ENCODE measurements at regions not wholly inside any gene's neighbourhood (a gene's known extent, or its start where the extent isn't known, plus 50 kb on each side); places are given as distances from the start of the nearest gene placed in this dataset.

DNA sequence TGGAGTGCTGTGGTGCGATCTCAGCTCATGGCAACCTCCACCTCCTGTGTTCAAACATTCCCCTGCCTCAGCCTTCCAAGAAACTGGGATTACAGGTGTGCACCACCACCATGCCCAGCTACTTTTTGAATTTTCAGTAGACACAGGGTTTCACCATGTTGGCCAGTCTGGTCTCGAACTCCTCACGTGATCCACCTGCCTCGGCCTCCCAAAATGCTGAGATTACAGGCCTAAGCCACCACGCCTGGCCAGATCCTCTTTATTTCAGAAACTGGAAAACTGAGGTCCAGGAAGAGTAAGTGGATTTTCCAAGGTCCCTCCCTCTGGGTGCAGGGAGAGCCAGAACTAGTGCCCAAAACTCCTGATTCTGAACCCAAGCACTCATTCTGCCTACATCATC, 413.1 kb upstream of the AUTS2 start:
- no peak overlapping the region for H3K4me3 Mint-ChIP-seq
- DNase-seq (no peak), ATAC-seq (no peak)
- H3K27ac Mint-ChIP-seq, result no peak overlapping the region
- H3K27me3 Mint-ChIP-seq, result no peaks in the 10 kb centered on the region
- H3K4me1 Mint-ChIP-seq, result peaks cover 17% of the 10 kb centered on the region
- H3K9me3 Mint-ChIP-seq, result peaks cover 11 to 16% of the 10 kb centered on the region in 2 donors

DNA sequence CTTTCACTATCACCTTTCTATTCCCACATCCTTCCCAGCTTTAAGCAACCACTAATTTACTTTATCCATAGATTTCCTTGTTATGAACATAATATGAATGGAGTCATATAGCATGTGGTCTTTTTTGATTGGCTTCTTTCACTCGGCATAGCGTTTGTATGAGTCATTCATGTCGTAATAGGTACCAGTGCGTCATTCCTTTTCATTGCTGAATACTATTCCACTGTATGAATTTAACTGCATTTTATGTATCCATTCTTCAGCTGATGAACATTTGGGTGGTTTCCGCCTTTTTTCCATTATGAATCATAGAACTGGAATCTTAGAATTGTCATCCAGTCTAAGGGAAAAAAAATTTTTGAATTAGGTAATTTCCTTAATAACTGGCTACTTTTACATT, 411.3 kb upstream of the AUTS2 start:
- Mint-ChIP-seq H3K27me3 (no peaks in the 10 kb centered on the region), H3K27ac (no peak overlapping the region), H3K9me3 (peaks cover 11 to 28% of the 10 kb centered on the region in 2 donors), H3K4me1 (peaks cover 17% of the 10 kb centered on the region), H3K4me3 (no peak overlapping the region)
- DNase-seq, result no peak
- no peak for ATAC-seq

DNA sequence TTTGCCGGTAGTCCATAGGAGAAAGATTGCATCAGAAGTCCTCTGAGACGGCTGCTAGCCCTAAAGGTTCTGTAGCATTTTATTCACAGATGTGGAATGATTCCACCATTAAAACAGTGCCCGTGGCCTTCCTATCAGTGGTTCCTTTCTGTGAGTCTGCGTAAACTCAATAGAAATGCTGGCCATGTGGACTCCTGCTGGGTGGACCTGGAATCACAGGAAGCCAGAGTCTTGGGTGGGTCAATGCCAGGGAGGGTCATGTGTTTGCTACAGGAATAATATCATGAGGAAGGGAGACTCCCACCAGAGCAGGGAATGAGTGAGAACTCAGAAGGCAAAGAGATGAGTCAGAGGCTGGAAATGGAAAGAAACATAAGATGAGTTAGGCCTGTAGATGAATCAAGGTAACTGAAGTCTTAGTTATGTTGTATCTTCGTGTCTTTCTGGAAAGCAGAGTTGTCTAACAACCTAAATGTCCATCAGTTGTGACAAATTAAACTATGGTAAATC, 410.4 kb upstream of the AUTS2 start:
- DNase-seq, result no peak
- no peaks in the 10 kb centered on the region for H3K27me3 Mint-ChIP-seq
- H3K9me3 Mint-ChIP-seq, result peaks cover 5 to 22% of the 10 kb centered on the region in 2 donors
- no peak for ATAC-seq
- no peak overlapping the region for H3K4me3 Mint-ChIP-seq
- H3K4me1 Mint-ChIP-seq, result peaks cover 9% of the 10 kb centered on the region
- H3K27ac Mint-ChIP-seq, result no peak overlapping the region

DNA sequence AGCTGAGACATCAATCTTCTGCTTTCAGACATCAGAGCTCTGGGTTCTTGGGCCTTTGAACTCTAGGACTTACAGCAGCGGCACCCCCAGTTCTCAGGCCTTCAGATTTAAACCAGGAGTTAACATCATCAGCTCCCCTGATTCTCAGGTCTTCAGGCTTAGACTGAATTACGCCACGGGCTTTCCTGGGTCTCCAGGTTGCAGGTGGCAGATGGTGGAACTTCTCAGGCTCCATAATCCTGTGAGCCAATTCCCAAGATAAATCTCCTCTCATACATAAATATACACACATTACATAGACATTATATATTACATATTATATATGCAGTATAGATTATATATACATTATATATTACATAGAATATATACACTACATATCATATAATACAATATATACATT, 408.9 kb upstream of the AUTS2 start:
- Mint-ChIP-seq H3K27ac (no peak overlapping the region), H3K9me3 (peaks cover 14 to 32% of the 10 kb centered on the region in 2 donors), H3K4me3 (no peak overlapping the region), H3K27me3 (no peaks in the 10 kb centered on the region), H3K4me1 (peaks cover 3% of the 10 kb centered on the region)
- no peak for ATAC-seq
- no peak for DNase-seq

DNA sequence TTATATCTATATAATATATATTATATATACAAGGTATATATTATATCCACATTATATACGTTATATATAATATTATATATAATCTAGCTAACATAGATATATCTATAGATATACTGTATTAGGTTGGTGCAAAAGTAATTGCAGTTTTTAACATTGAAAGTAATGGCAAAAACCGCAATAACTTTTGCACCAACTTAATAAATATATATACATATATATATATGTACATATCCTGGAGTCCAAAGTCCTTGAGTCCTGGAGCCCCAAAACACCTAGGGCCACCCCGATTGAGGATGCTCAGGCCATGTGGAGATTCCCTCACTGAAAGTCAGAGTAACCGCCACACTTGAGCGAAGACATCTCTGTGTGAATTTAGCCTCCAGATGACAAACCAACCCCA, 408.2 kb upstream of the AUTS2 start:
- DNase-seq, result no peak
- Mint-ChIP-seq H3K9me3 (peaks cover 15 to 34% of the 10 kb centered on the region in 2 donors), H3K27me3 (no peaks in the 10 kb centered on the region), H3K4me1 (no peaks in the 10 kb centered on the region), H3K4me3 (no peak overlapping the region), H3K27ac (no peak overlapping the region)
- ATAC-seq, result no peak

DNA sequence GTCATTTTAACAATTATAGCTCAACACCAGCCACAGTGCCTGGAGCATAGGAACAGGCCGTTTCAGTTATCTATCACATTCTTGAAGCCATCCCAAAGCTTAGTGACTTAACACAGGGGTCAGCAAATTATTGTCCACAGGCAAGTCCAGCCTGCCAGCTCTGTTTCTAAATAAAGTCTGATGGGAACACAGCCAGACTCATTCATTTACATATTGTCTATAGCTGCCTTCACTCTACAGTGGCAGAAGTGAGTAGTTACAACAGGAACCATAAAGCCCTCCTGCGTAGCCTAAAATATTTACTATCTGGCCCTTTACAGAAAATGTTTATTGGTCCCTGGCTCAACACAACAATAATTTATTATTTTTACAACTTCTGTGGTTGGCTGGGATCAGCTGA, 407.5 kb upstream of the AUTS2 start:
- Mint-ChIP-seq H3K4me1 (no peaks in the 10 kb centered on the region), H3K27me3 (no peaks in the 10 kb centered on the region), H3K27ac (no peak overlapping the region), H3K9me3 (peaks cover 15 to 35% of the 10 kb centered on the region in 2 donors), H3K4me3 (no peak overlapping the region)
- no peak for DNase-seq
- no peak for ATAC-seq

DNA sequence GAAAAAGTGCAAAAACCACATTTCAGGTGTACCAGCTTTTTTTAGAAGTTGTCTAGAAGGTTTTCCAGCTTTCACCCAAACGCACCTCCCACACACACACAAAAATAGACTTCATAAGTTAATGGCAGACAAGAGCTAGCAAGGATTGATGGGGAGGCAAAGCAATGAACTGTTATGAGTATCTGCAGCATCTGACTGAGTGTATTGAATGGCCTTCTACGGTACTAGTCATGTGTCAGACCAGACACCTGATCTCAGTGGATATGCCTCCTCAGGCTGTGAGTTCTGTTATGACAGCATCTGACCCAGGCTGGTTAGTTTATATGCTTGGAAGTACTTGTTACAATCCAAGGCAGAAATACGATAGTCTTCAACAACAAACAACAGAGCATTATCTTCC, 406.1 kb upstream of the AUTS2 start:
- DNase-seq (no peak), ATAC-seq (no peak)
- Mint-ChIP-seq H3K9me3 (peaks cover 19 to 46% of the 10 kb centered on the region in 2 donors), H3K4me1 (no peaks in the 10 kb centered on the region), H3K27me3 (no peaks in the 10 kb centered on the region), H3K27ac (no peak overlapping the region), H3K4me3 (no peak overlapping the region)

DNA sequence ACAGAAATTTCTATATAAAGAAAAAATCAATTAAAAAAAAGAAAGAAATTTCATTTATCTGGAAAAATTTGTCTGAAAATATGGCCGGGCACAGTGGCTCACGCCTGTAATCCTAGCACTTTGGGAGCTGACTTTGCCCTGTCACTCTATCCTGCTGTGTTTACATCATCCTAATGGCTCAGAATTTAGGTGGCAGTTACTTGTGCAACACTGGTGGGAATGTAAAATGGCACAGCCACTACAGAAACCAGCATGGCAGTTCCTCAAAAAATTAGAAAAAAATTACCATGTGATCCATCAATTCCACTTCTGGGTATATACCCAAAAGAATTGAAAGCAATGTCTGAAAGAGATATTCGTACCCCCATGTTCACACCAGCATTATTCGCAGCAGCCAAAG, 405.2 kb upstream of the AUTS2 start:
- H3K27me3 Mint-ChIP-seq, result no peaks in the 10 kb centered on the region
- ATAC-seq (no peak), DNase-seq (no peak)
- H3K9me3 Mint-ChIP-seq, result peaks cover 19 to 40% of the 10 kb centered on the region in 2 donors
- no peak overlapping the region for H3K27ac Mint-ChIP-seq
- H3K4me1 Mint-ChIP-seq, result no peaks in the 10 kb centered on the region
- H3K4me3 Mint-ChIP-seq, result no peak overlapping the region

DNA sequence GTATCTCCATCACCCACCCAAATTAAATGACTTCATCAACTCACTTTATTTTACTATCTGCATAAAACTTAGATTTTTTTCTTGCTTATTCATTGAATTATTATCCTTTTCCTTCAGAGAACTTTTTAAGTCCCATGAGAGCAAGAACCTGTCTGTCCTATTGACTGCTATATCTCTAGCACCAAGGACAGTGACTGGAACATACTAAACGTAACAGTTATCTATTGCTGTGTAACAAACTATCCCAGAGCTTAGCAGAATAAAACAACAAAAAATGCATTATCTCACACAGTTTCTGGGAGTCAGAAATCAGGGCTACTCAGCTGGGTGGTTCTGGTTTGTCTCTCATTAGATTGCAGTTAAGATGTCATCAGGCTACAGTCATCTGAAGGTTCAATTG, 401.7 kb upstream of the AUTS2 start:
- no peak overlapping the region for H3K27ac Mint-ChIP-seq
- H3K27me3 Mint-ChIP-seq, result no peaks in the 10 kb centered on the region
- ATAC-seq (no peak), DNase-seq (no peak)
- H3K4me3 Mint-ChIP-seq, result no peak overlapping the region
- H3K9me3 Mint-ChIP-seq, result peaks cover 40 to 47% of the 10 kb centered on the region in 2 donors
- H3K4me1 Mint-ChIP-seq, result peaks cover 15% of the 10 kb centered on the region

DNA sequence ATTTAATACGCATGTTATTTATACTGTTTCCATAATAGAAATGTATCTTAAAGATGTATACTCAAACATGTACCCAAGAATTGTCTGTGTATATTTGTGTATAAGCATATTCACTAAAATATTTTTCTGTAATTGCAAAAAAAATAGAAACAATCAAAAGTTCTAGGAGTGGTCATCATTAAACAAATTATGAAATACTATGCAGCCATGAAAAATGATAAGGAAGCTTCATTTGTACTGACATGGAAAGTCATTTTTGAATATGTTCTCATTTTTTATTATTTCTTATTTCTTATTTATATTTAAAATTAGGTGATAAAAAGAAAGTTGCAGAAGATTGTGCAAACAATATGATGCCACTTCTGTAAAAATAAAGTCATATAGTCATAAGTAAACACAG, 400.0 kb upstream of the AUTS2 start:
- H3K27ac Mint-ChIP-seq, result no peak overlapping the region
- no peak for DNase-seq
- H3K4me3 Mint-ChIP-seq, result no peak overlapping the region
- ATAC-seq, result no peak
- peaks cover 15% of the 10 kb centered on the region for H3K4me1 Mint-ChIP-seq
- no peaks in the 10 kb centered on the region for H3K27me3 Mint-ChIP-seq
- peaks cover 40 to 41% of the 10 kb centered on the region in 2 donors for H3K9me3 Mint-ChIP-seq

DNA sequence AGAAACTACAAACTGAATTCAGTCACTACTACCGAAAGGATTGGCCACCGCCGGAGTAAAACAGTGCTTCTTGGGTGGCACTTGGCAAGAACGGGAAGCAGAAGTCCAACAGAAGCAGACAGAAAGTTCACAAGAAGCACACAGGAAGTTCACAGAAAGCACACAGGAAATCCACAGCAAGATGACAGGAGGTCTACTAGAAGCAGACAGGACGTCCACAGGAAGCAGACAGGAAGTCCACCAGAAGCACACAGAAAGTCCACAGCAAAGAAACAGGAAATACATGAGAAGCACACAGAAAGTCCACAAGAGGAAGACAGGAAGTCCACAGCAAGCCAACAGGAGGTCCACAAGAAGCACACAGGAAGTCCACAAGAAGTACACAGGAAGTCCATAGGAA, 399.2 kb upstream of the AUTS2 start:
- H3K4me1 Mint-ChIP-seq, result peaks cover 15% of the 10 kb centered on the region
- ATAC-seq (no peak), DNase-seq (no peak)
- peak overlapping the region in 1 of 2 donors; percentile 1 for H3K4me3 Mint-ChIP-seq
- peaks cover 33 to 35% of the 10 kb centered on the region in 2 donors for H3K9me3 Mint-ChIP-seq
- peak overlapping the region; percentile 82 to 85 for H3K27ac Mint-ChIP-seq
- H3K27me3 Mint-ChIP-seq, result no peaks in the 10 kb centered on the region

DNA sequence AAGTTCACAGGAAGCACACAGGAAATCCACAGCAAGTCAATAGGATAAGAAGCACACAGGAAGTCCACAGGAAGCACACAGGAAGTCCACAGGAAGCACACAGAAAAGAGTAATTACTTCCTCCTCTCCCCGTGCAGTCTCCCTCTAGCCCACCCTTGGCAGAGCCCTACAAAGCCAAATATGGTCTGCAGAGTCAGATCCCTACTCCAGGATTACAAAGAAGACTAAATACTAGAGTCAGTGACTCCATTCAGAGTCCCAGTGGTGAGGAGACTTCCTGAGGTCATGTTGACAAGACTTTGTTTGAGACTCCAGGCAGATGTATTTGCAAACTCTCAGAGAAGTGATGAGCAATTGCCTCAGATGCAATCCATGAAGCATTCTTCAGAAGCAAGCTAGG, 398.6 kb upstream of the AUTS2 start:
- H3K4me3 Mint-ChIP-seq, result no peak overlapping the region
- no peak for ATAC-seq
- no peaks in the 10 kb centered on the region for H3K27me3 Mint-ChIP-seq
- H3K27ac Mint-ChIP-seq, result peak overlapping the region; percentile 82 to 85
- H3K9me3 Mint-ChIP-seq, result peaks cover 28 to 30% of the 10 kb centered on the region in 2 donors
- H3K4me1 Mint-ChIP-seq, result peaks cover 15% of the 10 kb centered on the region
- DNase-seq, result no peak

DNA sequence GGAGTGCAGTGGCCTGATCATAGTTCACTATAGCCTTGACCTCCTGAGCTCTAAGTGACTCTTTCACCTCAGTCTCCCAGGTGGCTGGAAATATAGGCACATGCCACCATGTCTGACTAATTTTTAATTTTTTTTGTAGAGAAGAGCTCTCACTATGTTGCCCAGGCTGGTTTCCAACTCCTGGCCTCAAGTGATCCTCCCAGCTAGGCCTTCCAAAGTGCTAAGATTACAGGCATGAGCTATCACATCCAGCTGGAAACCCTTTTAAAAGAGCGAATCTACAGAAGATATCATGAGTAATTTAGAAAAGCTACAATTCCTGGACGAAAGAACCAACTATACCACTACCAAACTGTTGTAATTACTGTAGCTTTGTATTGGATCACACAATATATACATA, 394.4 kb upstream of the AUTS2 start:
- Mint-ChIP-seq H3K27ac (no peak overlapping the region), H3K4me1 (peaks cover 13% of the 10 kb centered on the region)

DNA sequence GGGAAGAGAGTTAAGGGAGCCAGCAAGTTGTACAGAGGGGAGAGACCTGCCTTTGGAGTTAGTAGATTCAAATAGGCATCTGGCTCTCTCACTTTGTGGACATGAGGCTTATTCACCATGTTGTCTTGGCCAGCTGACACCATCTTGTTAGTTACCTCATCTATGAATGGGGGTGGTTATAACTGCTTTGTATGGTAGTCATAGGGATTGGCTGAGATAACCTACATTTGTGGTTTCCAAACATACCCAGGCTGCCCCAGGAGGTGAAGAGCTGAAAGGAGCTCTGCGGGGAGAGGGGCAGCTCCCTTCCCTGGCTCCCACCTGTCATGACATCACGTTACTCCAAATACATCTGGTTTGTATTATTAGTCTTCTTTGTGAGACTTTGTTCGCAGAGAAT, 393.3 kb upstream of the AUTS2 start:
- Mint-ChIP-seq H3K27me3 (peaks cover 8% of the 10 kb centered on the region), H3K27ac (no peak overlapping the region), H3K4me1 (peaks cover 2% of the 10 kb centered on the region), H3K4me3 (no peak overlapping the region), H3K9me3 (peaks cover 14 to 19% of the 10 kb centered on the region in 2 donors)
- no peak for ATAC-seq
- no peak for DNase-seq

More for the DNA sequence above, 394.4 kb upstream of the AUTS2 start:
- no peak for DNase-seq
- Mint-ChIP-seq H3K4me3 (no peak overlapping the region), H3K27me3 (peaks cover 8% of the 10 kb centered on the region), H3K9me3 (peaks cover 25 to 30% of the 10 kb centered on the region in 2 donors)
- ATAC-seq, result no peak

DNA sequence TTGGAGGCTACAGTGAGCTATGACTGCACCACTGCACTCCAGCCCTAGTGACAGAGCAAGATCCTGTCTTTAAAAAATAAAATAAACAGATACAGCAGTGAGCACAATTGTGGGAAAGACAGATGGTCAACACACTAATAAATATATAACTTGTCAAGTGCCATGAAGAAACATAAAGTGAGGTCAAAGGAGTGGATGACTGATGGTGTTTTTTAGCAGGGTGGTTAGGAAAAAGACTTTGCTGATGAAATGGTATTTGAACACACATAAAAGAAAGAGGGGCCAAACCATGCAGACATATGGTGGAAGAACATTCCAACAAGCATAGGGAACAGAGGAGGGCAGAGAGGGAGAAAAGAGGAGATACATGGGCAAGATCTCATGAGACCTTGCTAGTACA, 392.7 kb upstream of the AUTS2 start:
- Mint-ChIP-seq H3K9me3 (peaks cover 11 to 16% of the 10 kb centered on the region in 2 donors), H3K27me3 (peaks cover 8% of the 10 kb centered on the region), H3K4me1 (no peaks in the 10 kb centered on the region), H3K27ac (no peak overlapping the region), H3K4me3 (no peak overlapping the region)
- DNase-seq (no peak), ATAC-seq (no peak)

DNA sequence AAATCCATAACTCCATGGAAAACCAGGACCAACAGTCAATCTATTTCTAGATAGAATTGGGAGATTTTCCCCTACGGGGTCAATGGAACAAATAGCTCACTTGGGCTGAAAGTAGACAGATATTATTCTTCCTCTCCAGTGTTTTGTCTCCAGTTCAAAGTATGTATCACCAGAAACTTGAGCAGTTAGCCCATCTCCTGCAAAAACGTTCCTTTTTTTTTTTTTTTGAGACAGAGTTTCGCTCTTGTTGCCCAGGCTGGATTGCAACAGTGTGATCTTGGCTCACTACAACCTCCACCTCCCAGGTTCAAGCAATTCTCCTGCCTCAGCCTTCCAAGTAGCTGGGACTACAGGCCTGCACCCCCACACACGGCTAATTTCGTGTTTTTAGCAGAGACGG, 390.0 kb upstream of the AUTS2 start:
- Mint-ChIP-seq H3K27me3 (peaks cover 8% of the 10 kb centered on the region), H3K27ac (no peak overlapping the region), H3K9me3 (peaks cover 7 to 16% of the 10 kb centered on the region in 2 donors), H3K4me1 (no peaks in the 10 kb centered on the region), H3K4me3 (no peak overlapping the region)
- ATAC-seq, result no peak
- DNase-seq, result no peak

DNA sequence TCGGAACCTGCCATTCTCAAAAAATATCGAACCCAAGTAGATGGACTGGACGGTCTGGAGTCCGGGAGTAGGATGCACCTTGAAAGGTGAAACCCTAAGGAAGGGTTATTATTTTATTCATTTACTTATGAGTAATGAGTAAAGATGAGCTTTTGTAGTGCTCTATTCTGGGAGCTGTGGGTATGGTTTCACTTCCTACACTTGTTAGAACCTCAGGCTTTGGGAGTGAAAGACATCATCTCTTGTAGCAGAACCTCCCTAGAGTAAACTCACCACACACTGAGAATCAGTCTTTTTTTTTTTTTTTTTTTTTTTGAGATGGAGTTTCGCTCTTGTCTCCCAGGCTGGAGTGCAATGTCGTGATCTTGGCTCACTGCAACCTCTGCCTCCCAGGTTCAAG, 389.4 kb upstream of the AUTS2 start:
- H3K27ac Mint-ChIP-seq, result no peak overlapping the region

More for the DNA sequence above, 389.4 kb upstream of the AUTS2 start:
- H3K27me3 Mint-ChIP-seq, result peaks cover 8% of the 10 kb centered on the region
- H3K4me1 Mint-ChIP-seq, result no peaks in the 10 kb centered on the region
- DNase-seq, result no peak
- H3K9me3 Mint-ChIP-seq, result peaks cover 7 to 16% of the 10 kb centered on the region in 2 donors
- no peak for ATAC-seq
- no peak overlapping the region for H3K4me3 Mint-ChIP-seq

Data from stimulated activated naive CD8-positive, alpha-beta T cell treated with anti-CD3 and anti-CD28 coated beads, Interleukin-15, amount 100 ng/mL, for 72 hours (primary cell).